COLO829 (cell line): ENCODE measurements at regions not wholly inside any gene's neighbourhood (a gene's known extent, or its start where the extent isn't known, plus 50 kb on each side); places are given as distances from the start of the nearest gene placed in this dataset.

ENCODE experiments used
- DNase-seq: peaks from one replicate; pipeline ENCODE4 v3.0.0; 2012; ENCODE audit warnings: low spot score

DNA sequence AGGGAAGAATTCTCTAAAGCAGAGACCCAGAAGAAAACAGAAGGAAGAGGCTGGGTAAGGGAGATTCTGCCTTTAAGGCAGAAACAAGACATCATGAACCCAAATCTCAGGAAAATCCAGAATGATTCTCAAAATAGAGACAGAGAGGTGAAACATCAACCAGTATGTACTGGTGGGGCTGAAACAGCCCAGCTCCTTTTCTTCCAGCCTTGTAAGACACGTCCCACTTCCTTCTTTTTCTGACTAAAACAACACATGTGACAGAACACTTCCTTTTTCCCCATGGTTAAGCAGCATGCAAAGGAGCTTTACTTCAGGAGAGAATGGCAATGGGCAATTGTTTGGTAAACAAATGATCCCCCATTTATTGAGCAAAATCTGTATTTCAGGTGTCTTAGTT is 230.8 kb upstream of the NR4A3 start:
- no peak for DNase-seq

- DNase-seq: no peak
Observed at GRCh38 chr9:99591770-99592169, 229.9 kb upstream of the NR4A3 start.

GRCh38 chr9:99592834-99593574 is 228.7 kb upstream of the NR4A3 start:
- no peak for DNase-seq

DNA sequence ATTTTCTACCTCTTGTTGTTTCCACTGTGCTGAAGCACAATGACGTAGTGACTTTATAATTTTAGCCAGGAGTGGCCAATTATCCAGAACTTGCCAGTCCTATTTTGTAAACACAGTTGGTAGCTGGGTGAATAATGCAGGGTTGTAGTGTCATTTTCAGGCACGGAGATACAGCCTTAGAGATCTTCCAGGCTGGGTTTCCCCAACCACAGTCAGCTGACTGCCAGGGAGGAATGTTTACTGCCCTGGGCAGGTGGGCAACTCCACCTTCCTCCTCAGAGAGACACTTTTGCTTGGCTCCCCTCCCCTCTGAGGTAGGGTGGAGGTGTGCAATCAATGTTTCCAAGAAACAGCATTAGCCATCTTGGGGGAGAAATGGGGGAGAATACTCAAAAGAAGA is 228.1 kb upstream of the NR4A3 start:
- no peak for DNase-seq

DNA sequence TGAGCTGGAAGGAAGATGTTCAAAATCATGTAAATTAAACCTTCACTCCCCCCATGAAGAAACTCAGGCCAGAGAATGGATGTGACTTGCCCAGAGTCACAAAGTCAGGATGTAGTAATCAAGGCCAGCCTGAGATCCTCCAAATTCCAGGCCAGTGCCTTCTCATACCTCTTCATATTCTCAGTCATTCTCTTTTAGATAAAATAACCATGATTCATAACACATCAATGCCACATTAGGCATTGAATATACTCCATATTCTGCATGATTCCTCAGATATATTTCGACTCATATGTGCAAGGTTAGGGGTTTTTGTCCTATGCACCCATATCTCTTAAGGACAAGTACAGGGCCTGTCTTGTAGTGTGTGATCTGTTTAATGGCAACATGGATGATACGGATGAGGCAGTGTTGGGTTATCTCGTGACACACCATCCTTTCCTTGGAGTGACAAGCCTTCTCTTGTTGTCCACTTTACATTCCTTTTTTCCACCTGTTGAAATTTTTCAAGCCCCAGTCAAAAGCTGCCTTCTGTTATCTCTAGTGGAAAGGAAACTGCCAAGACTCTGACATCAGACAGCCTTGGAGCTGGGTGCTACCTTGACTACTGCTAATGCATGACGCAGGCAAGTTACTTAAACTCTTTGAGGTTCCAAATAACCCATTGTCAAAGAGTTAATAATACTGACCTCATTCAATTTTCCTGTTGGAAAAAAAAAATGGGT is 227.5 kb upstream of the NR4A3 start:
- DNase-seq: no peak

DNA sequence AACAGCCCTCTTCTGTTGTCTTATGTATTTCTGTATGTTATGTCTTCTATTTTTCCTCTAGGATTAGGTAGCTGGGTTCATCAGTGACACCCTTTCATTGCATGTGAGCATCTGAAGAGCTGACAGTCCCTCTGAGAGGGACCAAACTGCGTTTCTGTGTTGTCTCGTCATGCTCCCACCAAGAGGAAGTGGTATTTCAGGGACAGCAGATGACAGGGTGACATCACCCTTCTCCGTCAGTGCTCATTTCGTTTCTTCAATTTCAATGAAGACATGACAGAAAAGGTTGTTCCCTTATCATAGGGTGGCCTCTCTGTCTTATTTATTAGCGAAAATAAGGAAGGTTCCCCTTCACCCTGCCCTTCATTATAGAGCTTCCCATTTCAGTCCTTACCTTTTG is 225.9 kb upstream of the NR4A3 start:
- no peak for DNase-seq

- DNase-seq: no peak
Observed at GRCh38 chr9:99601571-99602111, 220.0 kb upstream of the NR4A3 start.

- DNase-seq: no peak
Observed at GRCh38 chr9:99602854-99603253, 218.8 kb upstream of the NR4A3 start.

GRCh38 chr9:99605016-99605743 is 216.5 kb upstream of the NR4A3 start:
- no peak for DNase-seq

- DNase-seq: no peak
Observed at GRCh38 chr9:99606296-99606695, 215.4 kb upstream of the NR4A3 start.

GRCh38 chr9:99606957-99607356 is 214.7 kb upstream of the NR4A3 start:
- no peak for DNase-seq

DNA sequence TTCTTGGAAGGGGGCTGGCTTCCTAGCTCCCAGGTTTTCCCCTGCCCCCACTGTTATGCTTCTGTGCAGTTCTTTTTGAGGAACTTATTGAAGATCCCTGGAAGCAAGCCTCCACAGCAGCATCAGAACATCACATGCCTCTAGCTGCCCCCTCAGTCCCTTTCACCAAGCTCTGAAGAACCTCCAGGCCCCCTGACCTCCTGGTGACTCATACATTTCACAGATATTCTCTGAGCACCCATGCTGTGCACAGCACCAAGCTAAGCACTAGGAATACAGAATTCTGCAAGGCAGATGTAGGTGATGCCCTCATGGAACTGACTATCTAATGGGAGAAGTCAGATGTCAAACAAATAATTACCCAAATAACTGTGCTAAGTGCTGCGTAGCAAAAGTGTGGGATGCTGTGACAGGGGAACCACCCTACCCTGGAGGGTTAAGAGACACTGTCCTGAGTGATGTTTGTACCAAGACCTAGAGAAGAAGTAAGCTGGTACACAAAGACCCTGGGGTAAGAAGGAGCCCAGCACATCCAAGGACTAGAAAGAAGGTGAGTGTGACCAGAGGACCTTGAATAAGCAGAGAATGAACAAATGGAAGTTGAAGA is 213.7 kb upstream of the NR4A3 start:
- DNase-seq: peak; percentile 39

DNA sequence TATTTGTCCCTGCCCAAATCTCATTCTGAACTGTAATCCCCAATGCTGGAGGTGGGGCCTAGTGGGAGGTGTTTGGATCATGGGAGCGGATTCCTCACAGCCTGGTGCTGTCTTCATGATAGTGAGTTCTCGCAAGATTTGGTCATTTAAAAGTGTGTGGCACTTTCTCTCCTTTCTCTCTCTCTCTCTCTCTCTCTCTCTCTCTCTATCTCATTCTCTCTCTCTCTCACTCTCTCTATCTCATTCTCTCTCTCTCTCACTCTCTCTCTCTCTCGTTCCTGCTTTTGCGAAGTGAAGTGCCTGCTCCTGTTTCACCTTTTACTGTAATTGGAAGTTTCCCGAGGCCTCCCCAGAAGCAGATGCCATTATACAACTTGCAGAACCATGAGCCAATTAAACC is 207.3 kb upstream of the NR4A3 start:
- no peak for DNase-seq

DNA sequence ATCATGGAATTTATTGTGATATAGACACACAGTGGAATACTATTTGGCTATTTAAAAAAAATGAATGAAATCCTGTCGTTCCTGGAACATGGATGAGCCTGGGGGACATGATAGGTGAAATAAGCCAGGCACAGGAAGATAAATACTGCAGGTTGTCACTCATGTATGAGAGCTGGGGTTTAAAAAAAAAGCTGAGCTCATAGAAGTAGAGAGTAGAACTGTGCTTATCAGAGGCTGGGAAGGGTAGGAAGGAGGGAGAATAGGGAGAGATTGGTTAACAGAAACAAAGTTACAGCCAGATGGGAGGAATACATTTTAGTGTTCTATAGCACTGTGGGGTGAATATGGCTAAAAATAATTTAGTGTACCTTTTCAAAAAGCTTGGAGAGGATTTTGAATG is 200.6 kb upstream of the NR4A3 start:
- no peak for DNase-seq

GRCh38 chr9:99622679-99623078 is 199.0 kb upstream of the NR4A3 start:
- DNase-seq: no peak

- DNase-seq: no peak
Observed at GRCh38 chr9:99623780-99624364, 197.8 kb upstream of the NR4A3 start.

DNA sequence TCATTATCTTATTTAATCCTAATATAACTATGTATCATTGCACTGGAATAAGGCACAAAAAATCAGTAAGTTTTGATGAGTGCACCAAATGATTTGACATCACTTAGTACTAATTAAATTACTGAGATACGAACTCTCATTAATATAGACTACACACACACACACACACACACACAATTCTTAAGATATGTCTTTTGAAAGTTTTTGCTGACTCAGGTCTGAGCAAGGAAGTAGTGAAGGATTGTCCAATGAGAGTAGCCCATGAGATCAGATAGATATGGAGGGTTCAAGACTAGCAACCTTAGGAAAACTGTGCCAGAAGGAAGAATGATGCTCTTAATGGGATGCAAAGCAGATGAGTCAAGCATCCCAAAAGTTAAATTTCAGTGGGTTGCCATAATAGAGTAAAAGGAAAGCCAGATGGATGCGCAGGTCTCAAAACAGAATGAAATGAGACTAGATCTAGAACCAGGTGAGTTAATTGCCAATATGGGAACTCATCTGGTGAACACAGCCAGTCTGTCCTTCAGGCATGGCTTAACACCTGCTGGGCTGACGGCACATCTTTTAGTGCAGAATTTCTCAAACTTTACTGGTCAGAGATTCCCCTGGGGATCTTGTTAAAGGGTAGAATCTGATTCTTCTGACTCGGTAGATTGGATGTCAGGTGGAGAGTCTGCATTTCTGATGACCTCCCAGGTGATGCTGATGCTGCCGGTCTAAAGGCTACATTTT is 197.0 kb upstream of the NR4A3 start:
- DNase-seq: no peak

DNA sequence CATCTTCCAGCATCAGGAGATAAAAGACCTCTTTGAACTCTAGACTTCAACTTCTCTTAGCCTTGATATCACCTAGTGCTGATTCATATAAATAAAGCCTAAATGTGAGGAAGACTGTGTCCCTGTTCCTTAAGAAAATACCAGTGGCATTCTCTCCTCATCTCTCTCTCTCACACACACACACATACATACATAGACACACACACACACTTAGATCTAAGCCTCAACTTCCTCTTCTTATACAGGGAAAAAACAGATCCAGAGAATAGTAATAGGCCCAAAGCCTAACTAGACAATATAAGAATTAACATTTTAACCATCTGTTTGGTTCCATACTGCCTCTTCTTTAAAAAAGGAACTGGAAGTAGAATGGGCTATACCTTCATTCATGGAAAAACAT is 195.3 kb upstream of the NR4A3 start:
- no peak for DNase-seq

GRCh38 chr9:99628285-99628684 is 193.4 kb upstream of the NR4A3 start:
- DNase-seq: no peak

GRCh38 chr9:99628849-99629620 is 192.7 kb upstream of the NR4A3 start:
- DNase-seq: no peak
